ENCODE measurements at regions not wholly inside any gene's neighbourhood (a gene's known extent, or its start where the extent isn't known, plus 50 kb on each side); places are given as distances from the start of the nearest gene placed in this dataset.

GRCh38 chr5:121174351-121174750 lies 677.3 kb upstream of the FTMT start:
- TF ChIP-seq, protein P1, sequence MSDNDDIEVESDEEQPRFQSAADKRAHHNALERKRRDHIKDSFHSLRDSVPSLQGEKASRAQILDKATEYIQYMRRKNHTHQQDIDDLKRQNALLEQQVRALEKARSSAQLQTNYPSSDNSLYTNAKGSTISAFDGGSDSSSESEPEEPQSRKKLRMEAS (IDR thresholded peaks at IDR 0.05) = no peak
- TF ChIP-seq, protein P2, sequence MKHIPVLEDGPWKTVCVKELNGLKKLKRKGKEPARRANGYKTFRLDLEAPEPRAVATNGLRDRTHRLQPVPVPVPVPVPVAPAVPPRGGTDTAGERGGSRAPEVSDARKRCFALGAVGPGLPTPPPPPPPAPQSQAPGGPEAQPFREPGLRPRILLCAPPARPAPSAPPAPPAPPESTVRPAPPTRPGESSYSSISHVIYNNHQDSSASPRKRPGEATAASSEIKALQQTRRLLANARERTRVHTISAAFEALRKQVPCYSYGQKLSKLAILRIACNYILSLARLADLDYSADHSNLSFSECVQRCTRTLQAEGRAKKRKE (CRISPR knock-in tag; IDR thresholded peaks at IDR 0.05; ENCODE audit: low read depth) = no peak
- TF ChIP-seq EP300 (IDR thresholded peaks at IDR 0.05) (no peak), KDM5A (IDR thresholded peaks at IDR 0.05) (no peak), EHMT2 (IDR thresholded peaks at IDR 0.05; ENCODE audit: low read depth) (no peak), JUN (IDR thresholded peaks at IDR 0.05) (no peak), HMGXB4 (CRISPR knock-in tag; IDR thresholded peaks at IDR 0.05; ENCODE audit: borderline replicate concordance) (no peak)
- TF ChIP-seq, protein P3, sequence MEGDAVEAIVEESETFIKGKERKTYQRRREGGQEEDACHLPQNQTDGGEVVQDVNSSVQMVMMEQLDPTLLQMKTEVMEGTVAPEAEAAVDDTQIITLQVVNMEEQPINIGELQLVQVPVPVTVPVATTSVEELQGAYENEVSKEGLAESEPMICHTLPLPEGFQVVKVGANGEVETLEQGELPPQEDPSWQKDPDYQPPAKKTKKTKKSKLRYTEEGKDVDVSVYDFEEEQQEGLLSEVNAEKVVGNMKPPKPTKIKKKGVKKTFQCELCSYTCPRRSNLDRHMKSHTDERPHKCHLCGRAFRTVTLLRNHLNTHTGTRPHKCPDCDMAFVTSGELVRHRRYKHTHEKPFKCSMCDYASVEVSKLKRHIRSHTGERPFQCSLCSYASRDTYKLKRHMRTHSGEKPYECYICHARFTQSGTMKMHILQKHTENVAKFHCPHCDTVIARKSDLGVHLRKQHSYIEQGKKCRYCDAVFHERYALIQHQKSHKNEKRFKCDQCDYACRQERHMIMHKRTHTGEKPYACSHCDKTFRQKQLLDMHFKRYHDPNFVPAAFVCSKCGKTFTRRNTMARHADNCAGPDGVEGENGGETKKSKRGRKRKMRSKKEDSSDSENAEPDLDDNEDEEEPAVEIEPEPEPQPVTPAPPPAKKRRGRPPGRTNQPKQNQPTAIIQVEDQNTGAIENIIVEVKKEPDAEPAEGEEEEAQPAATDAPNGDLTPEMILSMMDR (IDR thresholded peaks at IDR 0.05) = no peak
- TF ChIP-seq, protein P4, sequence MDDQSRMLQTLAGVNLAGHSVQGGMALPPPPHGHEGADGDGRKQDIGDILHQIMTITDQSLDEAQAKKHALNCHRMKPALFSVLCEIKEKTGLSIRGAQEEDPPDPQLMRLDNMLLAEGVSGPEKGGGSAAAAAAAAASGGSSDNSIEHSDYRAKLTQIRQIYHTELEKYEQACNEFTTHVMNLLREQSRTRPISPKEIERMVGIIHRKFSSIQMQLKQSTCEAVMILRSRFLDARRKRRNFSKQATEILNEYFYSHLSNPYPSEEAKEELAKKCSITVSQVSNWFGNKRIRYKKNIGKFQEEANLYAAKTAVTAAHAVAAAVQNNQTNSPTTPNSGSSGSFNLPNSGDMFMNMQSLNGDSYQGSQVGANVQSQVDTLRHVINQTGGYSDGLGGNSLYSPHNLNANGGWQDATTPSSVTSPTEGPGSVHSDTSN (IDR thresholded peaks at IDR 0.05) = no peak
